GM10248 (cell line): ENCODE measurements at regions not wholly inside any gene's neighbourhood (a gene's known extent, or its start where the extent isn't known, plus 50 kb on each side); places are given as distances from the start of the nearest gene placed in this dataset.

Experiments
- CTCF ChIA-PET: fragments of 300-600 bp; sonication (Branson Sonifier 250); formaldehyde crosslinking; extraction: SDS; loops from one replicate; lab custom pipeline; 2021; ENCODE audit warnings: antibody characterized with exemption; lab: Yijun Ruan, JAX
- POLR2A ChIA-PET: fragments of 350-650 bp; sonication (Branson Sonifier 250); formaldehyde crosslinking; extraction: SDS; loops from one replicate; lab custom pipeline; 2020; ENCODE audit warnings: antibody characterized with exemption; lab: Yijun Ruan, JAX
- DNase-seq: peaks from one replicate; pipeline ENCODE4 v3.0.0; 2012; ENCODE audit errors: extremely low spot score
- TF ChIP-seq, protein P1 (sequence below): IDR thresholded peaks from 2 replicates; pipeline ENCODE4 v1.5.1; 2012; ENCODE audit warnings: mild to moderate bottlenecking, low read depth; ENCODE audit errors: extremely low read depth, missing control alignments, control extremely low read depth

DNA sequence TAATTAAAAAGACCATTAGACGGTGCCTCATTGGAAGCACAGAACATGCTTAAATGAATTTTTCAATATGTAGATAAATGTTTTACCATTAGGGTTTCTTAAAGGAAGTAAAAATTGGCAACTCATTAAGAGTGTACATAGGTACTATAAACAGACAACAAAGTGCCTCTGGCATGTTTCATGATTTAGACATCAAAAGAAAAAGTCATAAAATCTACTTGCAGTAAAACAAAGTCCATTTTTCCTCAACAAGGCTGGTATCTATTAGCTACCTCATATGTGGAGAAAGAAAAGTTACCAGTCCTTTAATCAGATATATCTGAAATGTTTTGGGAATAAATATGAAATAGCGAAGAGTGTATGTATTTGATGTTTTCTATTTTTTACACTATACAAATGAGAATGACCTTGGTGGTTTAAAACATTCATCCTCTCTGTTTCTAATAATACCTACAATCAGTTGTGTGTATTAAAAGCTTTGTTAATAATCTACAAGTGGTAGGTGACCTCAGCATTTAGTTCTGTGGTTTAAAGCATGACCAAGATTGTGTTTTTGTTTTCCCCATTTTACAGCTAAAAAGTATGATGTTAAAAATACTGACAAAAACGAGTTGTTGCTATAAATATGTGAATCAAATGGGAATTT, 87.5 kb downstream of the HDGFL1 start:
- ChIA-PET POLR2A (no interaction called here), CTCF (interaction anchor here (0.7 to 1.4 kb wide), 4 partner anchors 9 to 186 kb away, joined by 3 to 5 read pairs (median 3); no protein-coding TSS in a partner anchor)
- TF ChIP-seq, protein P1, sequence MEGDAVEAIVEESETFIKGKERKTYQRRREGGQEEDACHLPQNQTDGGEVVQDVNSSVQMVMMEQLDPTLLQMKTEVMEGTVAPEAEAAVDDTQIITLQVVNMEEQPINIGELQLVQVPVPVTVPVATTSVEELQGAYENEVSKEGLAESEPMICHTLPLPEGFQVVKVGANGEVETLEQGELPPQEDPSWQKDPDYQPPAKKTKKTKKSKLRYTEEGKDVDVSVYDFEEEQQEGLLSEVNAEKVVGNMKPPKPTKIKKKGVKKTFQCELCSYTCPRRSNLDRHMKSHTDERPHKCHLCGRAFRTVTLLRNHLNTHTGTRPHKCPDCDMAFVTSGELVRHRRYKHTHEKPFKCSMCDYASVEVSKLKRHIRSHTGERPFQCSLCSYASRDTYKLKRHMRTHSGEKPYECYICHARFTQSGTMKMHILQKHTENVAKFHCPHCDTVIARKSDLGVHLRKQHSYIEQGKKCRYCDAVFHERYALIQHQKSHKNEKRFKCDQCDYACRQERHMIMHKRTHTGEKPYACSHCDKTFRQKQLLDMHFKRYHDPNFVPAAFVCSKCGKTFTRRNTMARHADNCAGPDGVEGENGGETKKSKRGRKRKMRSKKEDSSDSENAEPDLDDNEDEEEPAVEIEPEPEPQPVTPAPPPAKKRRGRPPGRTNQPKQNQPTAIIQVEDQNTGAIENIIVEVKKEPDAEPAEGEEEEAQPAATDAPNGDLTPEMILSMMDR: no peak
- no peak for DNase-seq

DNA sequence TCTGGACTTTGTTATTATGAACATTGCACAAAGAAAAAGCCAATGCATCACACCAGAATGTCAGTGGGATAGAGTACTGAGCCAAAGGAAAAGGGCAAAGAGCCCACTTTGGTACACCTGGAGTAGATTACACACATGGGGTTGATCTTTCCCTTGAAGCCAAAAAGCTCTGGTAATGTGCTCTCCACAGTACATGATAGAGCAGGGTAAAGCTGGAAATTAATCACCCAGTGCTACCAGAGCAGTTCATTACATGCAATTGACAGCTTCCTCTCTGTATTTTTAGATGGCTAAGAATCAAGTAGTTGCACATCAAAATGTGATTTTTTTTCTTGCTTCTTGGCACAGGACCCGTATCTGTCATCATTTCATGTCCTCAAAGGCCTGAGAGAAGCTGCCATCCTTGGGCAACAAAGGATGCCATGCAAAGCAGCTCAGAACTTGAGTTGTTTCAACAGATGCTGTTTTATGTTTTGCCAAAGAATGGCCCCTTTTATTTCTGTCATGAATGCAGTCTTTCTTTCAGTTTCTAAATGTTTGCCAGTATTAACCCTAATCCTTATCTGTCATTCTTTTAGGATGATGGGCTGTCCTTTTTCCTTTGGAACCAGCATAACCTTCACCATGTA, 88.1 kb downstream of the HDGFL1 start:
- no peak for DNase-seq
- CTCF ChIA-PET: interaction anchor here (0.7 to 1.4 kb wide), 3 partner anchors 9 to 187 kb away, joined by 3 to 5 read pairs (median 3); no protein-coding TSS in a partner anchor
- POLR2A ChIA-PET: no interaction called here
- TF ChIP-seq, protein P1: no peak

DNA sequence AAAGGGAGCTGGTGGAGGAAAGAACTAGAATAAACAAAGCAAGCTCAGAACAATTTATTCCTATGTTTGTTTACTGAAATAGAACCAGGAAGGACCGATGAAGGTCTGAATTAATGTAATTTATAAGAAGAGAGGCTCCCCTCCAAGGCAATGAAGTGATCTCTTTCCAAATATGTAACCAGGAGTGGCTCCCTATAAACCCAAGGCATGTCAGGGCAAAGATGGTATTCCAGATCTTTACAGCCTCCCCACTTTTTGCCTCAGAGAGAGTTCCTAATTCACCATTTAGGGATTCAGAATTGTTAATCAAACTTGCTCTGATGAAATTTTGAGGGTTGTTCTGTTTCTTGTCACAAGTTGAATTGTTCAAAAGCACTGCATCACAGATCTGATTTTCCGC, 88.8 kb downstream of the HDGFL1 start:
- DNase-seq: no peak
- TF ChIP-seq, protein P1: no peak
- ChIA-PET POLR2A (no interaction called here), CTCF (interaction anchor here (1.4 kb wide), 2 partner anchors 10 to 12 kb away, joined by 3 to 5 read pairs; no protein-coding TSS in a partner anchor)

DNA sequence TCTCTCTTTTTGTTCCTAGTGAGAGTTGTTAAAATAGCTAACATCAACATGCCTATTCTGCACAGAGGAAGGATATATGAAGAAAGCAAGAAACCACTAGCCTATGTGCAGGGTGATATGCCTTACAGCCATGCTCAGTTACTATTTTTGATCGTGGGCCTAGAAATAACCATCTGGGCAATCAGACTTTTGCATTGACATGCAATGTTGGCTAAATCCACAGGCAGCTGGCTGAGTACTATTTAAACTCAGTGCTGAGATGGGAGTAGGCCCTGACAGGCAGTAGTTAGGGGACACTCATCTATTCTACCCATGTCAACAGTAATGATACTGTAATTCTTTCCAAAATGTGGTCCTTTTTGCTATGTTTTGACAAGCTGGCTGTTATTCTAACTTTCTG, 89.6 kb downstream of the HDGFL1 start:
- CTCF ChIA-PET: no interaction called here
- TF ChIP-seq, protein P1: no peak
- POLR2A ChIA-PET: no interaction called here
- DNase-seq: no peak

DNA sequence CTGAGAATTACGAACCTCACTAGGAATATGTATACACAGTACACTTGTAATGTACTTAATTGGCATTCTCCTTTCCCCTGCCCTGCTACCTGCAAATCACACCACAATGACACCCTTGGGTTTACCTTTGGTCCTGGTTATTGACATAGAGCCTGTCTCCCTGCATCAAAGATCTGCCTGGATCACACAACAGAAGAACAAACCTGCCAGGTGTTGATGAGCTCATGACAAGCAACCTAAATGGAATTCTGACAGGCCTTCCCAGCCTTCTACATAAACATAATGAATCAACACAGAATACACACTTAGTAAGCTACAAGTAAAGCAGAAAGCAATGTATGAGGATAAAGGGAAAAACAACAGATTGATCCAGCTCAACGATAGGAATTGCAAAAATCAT, 95.6 kb downstream of the HDGFL1 start:
- DNase-seq: no peak
- POLR2A ChIA-PET: no interaction called here
- TF ChIP-seq, protein P1: no peak
- CTCF ChIA-PET: interaction anchor here (1.0 kb wide), 1 partner anchor 10 kb away, joined by 3 read pairs; no protein-coding TSS in a partner anchor

DNA sequence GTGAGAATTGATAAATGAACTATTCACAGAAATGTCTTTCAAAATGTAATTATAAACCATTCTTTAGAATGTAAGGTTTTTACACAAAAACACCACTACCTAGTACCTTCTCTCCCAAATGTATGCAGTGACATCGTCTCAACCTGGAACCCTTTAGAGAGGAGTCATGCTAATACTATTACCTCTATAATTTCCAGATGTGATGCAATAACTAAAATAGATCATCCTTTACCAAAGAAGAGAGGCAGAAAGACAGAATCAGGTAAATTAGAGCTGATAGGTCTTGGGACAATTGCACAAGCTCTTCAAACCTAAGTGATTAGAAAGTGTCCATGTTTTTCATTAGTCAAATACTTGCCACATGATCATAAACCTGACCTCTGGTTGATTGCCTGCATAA, 96.7 kb downstream of the HDGFL1 start:
- POLR2A ChIA-PET: no interaction called here
- CTCF ChIA-PET: interaction anchor here (0.8 to 1.0 kb wide), 2 partner anchors 11 to 36 kb away, joined by 3 to 4 read pairs; no protein-coding TSS in a partner anchor
- no peak for DNase-seq
- TF ChIP-seq, protein P1: no peak
